ENCODE measurements at regions not wholly inside any gene's neighbourhood (a gene's known extent, or its start where the extent isn't known, plus 50 kb on each side); places are given as distances from the start of the nearest gene placed in this dataset.

- ChIA-PET CTCF (interaction anchor here (1.2 kb wide), 1 partner anchor 162 kb away, joined by 3 read pairs; no protein-coding TSS in a partner anchor), POLR2A (no interaction called here)
- Mint-ChIP-seq H3K27ac (no peak overlapping the region), H3K36me3 (ENCODE audit: low read depth) (no peaks in the 10 kb centered on the region), H3K9me3 (ENCODE audit: low read depth) (peaks cover 8% of the 10 kb centered on the region), H3K4me1 (no peaks in the 10 kb centered on the region), H3K27me3 (no peaks in the 10 kb centered on the region), H3K4me3 (no peak overlapping the region)
- intact Hi-C loops (cut with DNase I, micrococcal nuclease): no loop called here
- ATAC-seq (no peak), DNase-seq (no peak)
These were observed 370.0 kb downstream of the CDH11 start for GRCh38 chr16:64751906-64752305.

- H3K4me3 Mint-ChIP-seq: no peak overlapping the region
- H3K9me3 Mint-ChIP-seq (ENCODE audit: low read depth): peaks cover 4% of the 10 kb centered on the region
- ATAC-seq: no peak
- H3K27ac Mint-ChIP-seq: no peak overlapping the region
- CTCF ChIA-PET: no interaction called here
- no peaks in the 10 kb centered on the region for H3K4me1 Mint-ChIP-seq
- POLR2A ChIA-PET: no interaction called here
- DNase-seq: no peak
- H3K27me3 Mint-ChIP-seq: no peaks in the 10 kb centered on the region
- intact Hi-C loops (cut with DNase I, micrococcal nuclease): no loop called here
- no peaks in the 10 kb centered on the region for H3K36me3 Mint-ChIP-seq (ENCODE audit: low read depth)
These were observed 372.5 kb downstream of the CDH11 start for GRCh38 chr16:64749346-64749745.

GRCh38 chr16:64745258-64745930 is 376.5 kb downstream of the CDH11 start:
- intact Hi-C loops (cut with DNase I, micrococcal nuclease): no loop called here
- ATAC-seq (no peak), DNase-seq (no peak)
- Mint-ChIP-seq H3K4me3 (no peak overlapping the region), H3K4me1 (no peaks in the 10 kb centered on the region), H3K9me3 (ENCODE audit: low read depth) (peaks cover 11% of the 10 kb centered on the region), H3K27ac (no peak overlapping the region), H3K36me3 (ENCODE audit: low read depth) (no peaks in the 10 kb centered on the region), H3K27me3 (no peaks in the 10 kb centered on the region)
- ChIA-PET POLR2A (no interaction called here), CTCF (no interaction called here)

GRCh38 chr16:64742455-64743223 is 379.2 kb downstream of the CDH11 start:
- Mint-ChIP-seq H3K4me1 (no peaks in the 10 kb centered on the region), H3K9me3 (ENCODE audit: low read depth) (peaks cover 18% of the 10 kb centered on the region), H3K4me3 (no peak overlapping the region), H3K27ac (no peak overlapping the region), H3K36me3 (ENCODE audit: low read depth) (no peaks in the 10 kb centered on the region), H3K27me3 (no peaks in the 10 kb centered on the region)
- CTCF ChIA-PET: no interaction called here
- no peak for DNase-seq
- intact Hi-C loops (cut with DNase I, micrococcal nuclease): no loop called here
- POLR2A ChIA-PET: no interaction called here
- no peak for ATAC-seq

GRCh38 chr16:64740261-64740660 is 381.6 kb downstream of the CDH11 start:
- Mint-ChIP-seq H3K4me1 (no peaks in the 10 kb centered on the region), H3K9me3 (ENCODE audit: low read depth) (peaks cover 21% of the 10 kb centered on the region), H3K4me3 (no peak overlapping the region), H3K27me3 (no peaks in the 10 kb centered on the region), H3K36me3 (ENCODE audit: low read depth) (no peaks in the 10 kb centered on the region), H3K27ac (no peak overlapping the region)
- ChIA-PET POLR2A (no interaction called here), CTCF (no interaction called here)
- DNase-seq (no peak), ATAC-seq (no peak)
- intact Hi-C loops (cut with DNase I, micrococcal nuclease): no loop called here

GRCh38 chr16:64738321-64738960 is 383.4 kb downstream of the CDH11 start:
- ATAC-seq (no peak), DNase-seq (no peak)
- H3K9me3 Mint-ChIP-seq (ENCODE audit: low read depth): peaks cover 22% of the 10 kb centered on the region
- H3K36me3 Mint-ChIP-seq (ENCODE audit: low read depth): no peaks in the 10 kb centered on the region
- intact Hi-C loops (cut with DNase I, micrococcal nuclease): no loop called here
- H3K4me3 Mint-ChIP-seq: no peak overlapping the region
- H3K27me3 Mint-ChIP-seq: no peaks in the 10 kb centered on the region
- POLR2A ChIA-PET: no interaction called here
- no peaks in the 10 kb centered on the region for H3K4me1 Mint-ChIP-seq
- no peak overlapping the region for H3K27ac Mint-ChIP-seq
- CTCF ChIA-PET: no interaction called here

- H3K4me1 Mint-ChIP-seq: no peaks in the 10 kb centered on the region
- POLR2A ChIA-PET: no interaction called here
- ATAC-seq (no peak), DNase-seq (no peak)
- H3K4me3 Mint-ChIP-seq: no peak overlapping the region
- no peaks in the 10 kb centered on the region for H3K36me3 Mint-ChIP-seq (ENCODE audit: low read depth)
- peaks cover 25% of the 10 kb centered on the region for H3K9me3 Mint-ChIP-seq (ENCODE audit: low read depth)
- intact Hi-C loops (cut with DNase I, micrococcal nuclease): no loop called here
- H3K27me3 Mint-ChIP-seq: no peaks in the 10 kb centered on the region
- no peak overlapping the region for H3K27ac Mint-ChIP-seq
- CTCF ChIA-PET: no interaction called here
These were observed 385.0 kb downstream of the CDH11 start for GRCh38 chr16:64736857-64737256.

- Mint-ChIP-seq H3K9me3 (ENCODE audit: low read depth) (peaks cover 15% of the 10 kb centered on the region), H3K27ac (no peak overlapping the region), H3K4me3 (no peak overlapping the region), H3K27me3 (no peaks in the 10 kb centered on the region), H3K4me1 (no peaks in the 10 kb centered on the region), H3K36me3 (ENCODE audit: low read depth) (no peaks in the 10 kb centered on the region)
- ChIA-PET POLR2A (no interaction called here), CTCF (no interaction called here)
- no peak for DNase-seq
- intact Hi-C loops (cut with DNase I, micrococcal nuclease): no loop called here
- no peak for ATAC-seq
These were observed 390.0 kb downstream of the CDH11 start for GRCh38 chr16:64731891-64732290.

- H3K27ac Mint-ChIP-seq: no peak overlapping the region
- CTCF ChIA-PET: interaction anchor here (0.5 kb wide), 1 partner anchor 567 kb away, joined by 3 read pairs; no protein-coding TSS in a partner anchor
These were observed 391.6 kb downstream of the CDH11 start for GRCh38 chr16:64730261-64730660.

GRCh38 chr16:64724339-64724738 is 397.5 kb downstream of the CDH11 start:
- ChIA-PET POLR2A (no interaction called here), CTCF (no interaction called here)
- H3K36me3 Mint-ChIP-seq (ENCODE audit: low read depth): no peaks in the 10 kb centered on the region
- no peaks in the 10 kb centered on the region for H3K4me1 Mint-ChIP-seq
- DNase-seq (no peak), ATAC-seq (no peak)
- peaks cover 16% of the 10 kb centered on the region for H3K9me3 Mint-ChIP-seq (ENCODE audit: low read depth)
- H3K4me3 Mint-ChIP-seq: no peak overlapping the region
- H3K27me3 Mint-ChIP-seq: no peaks in the 10 kb centered on the region
- intact Hi-C loops (cut with DNase I, micrococcal nuclease): no loop called here
- H3K27ac Mint-ChIP-seq: no peak overlapping the region

More at GRCh38 chr16:64730261-64730660, 391.6 kb downstream of the CDH11 start:
- intact Hi-C loops (cut with DNase I, micrococcal nuclease): no loop called here
- H3K27me3 Mint-ChIP-seq: no peaks in the 10 kb centered on the region
- H3K9me3 Mint-ChIP-seq (ENCODE audit: low read depth): peaks cover 19% of the 10 kb centered on the region
- DNase-seq (no peak), ATAC-seq (no peak)
- POLR2A ChIA-PET: no interaction called here
- H3K4me3 Mint-ChIP-seq: no peak overlapping the region
- H3K36me3 Mint-ChIP-seq (ENCODE audit: low read depth): no peaks in the 10 kb centered on the region
- H3K4me1 Mint-ChIP-seq: no peaks in the 10 kb centered on the region

- H3K27me3 Mint-ChIP-seq: no peaks in the 10 kb centered on the region
- intact Hi-C loops (cut with DNase I, micrococcal nuclease): no loop called here
- POLR2A ChIA-PET: no interaction called here
These were observed 403.4 kb downstream of the CDH11 start for GRCh38 chr16:64718486-64718885.

GRCh38 chr16:64717871-64718270 is 404.0 kb downstream of the CDH11 start:
- Mint-ChIP-seq H3K4me3 (no peak overlapping the region), H3K27ac (no peak overlapping the region), H3K9me3 (ENCODE audit: low read depth) (peaks cover 6% of the 10 kb centered on the region), H3K4me1 (no peaks in the 10 kb centered on the region), H3K27me3 (no peaks in the 10 kb centered on the region), H3K36me3 (ENCODE audit: low read depth) (no peaks in the 10 kb centered on the region)
- ChIA-PET CTCF (no interaction called here), POLR2A (no interaction called here)
- ATAC-seq (no peak), DNase-seq (no peak)
- intact Hi-C loops (cut with DNase I, micrococcal nuclease): no loop called here

More at GRCh38 chr16:64718486-64718885, 403.4 kb downstream of the CDH11 start:
- ATAC-seq (no peak), DNase-seq (no peak)
- H3K4me1 Mint-ChIP-seq: no peaks in the 10 kb centered on the region
- H3K9me3 Mint-ChIP-seq (ENCODE audit: low read depth): peaks cover 6% of the 10 kb centered on the region
- no peak overlapping the region for H3K4me3 Mint-ChIP-seq
- H3K36me3 Mint-ChIP-seq (ENCODE audit: low read depth): no peaks in the 10 kb centered on the region
- CTCF ChIA-PET: no interaction called here
- no peak overlapping the region for H3K27ac Mint-ChIP-seq
